Chondrocyte (in vitro differentiated cells): ENCODE measurements at regions not wholly inside any gene's neighbourhood (a gene's known extent, or its start where the extent isn't known, plus 50 kb on each side); places are given as distances from the start of the nearest gene placed in this dataset.

ENCODE experiments used
- DNase-seq: peaks from one replicate; pipeline ENCODE4 v3.0.0; 2021; ENCODE audit warnings: mixed read lengths, low spot score
- H3K27ac Mint-ChIP-seq: one replicate; pipeline ENCODE4 v1.8.0; 2021; ENCODE audit warnings: mild to moderate bottlenecking, moderate library complexity, mixed read lengths; ENCODE audit not compliant: unreplicated experiment
- H3K27me3 Mint-ChIP-seq: 2 replicates; pipeline ENCODE4 v1.8.0; 2021; ENCODE audit warnings: low read depth, mixed read lengths
- H3K36me3 Mint-ChIP-seq: 2 replicates; pipeline ENCODE4 v1.8.0; 2021; ENCODE audit warnings: low read depth, mixed read lengths
- H3K4me1 Mint-ChIP-seq: 2 replicates; pipeline ENCODE4 v1.8.0; 2021; ENCODE audit warnings: low read depth, mild to moderate bottlenecking, mixed read lengths
- H3K4me3 Mint-ChIP-seq: one replicate; pipeline ENCODE4 v1.8.0; 2021; ENCODE audit warnings: mild to moderate bottlenecking, moderate library complexity, mixed read lengths; ENCODE audit not compliant: unreplicated experiment
- H3K9me3 Mint-ChIP-seq: 2 replicates; pipeline ENCODE4 v1.8.0; 2021; ENCODE audit warnings: low read depth, mixed read lengths
- CTCF ChIP-seq: fragments of 200-600 bp; sonication (generic); IDR thresholded peaks from 2 replicates; pipeline ENCODE4 v1.5.0; 2021; ENCODE audit warnings: antibody characterized with exemption, mild to moderate bottlenecking, moderate library complexity

- no peaks in the 10 kb centered on the region for H3K9me3 Mint-ChIP-seq
- no peak overlapping the region for H3K4me3 Mint-ChIP-seq
- DNase-seq, result no peak
- peak overlapping the region; percentile 79 for H3K27ac Mint-ChIP-seq
- H3K36me3 Mint-ChIP-seq, result peaks cover 4% of the 10 kb centered on the region
- TF ChIP-seq CTCF, result no peak
- no peaks in the 10 kb centered on the region for H3K27me3 Mint-ChIP-seq
- H3K4me1 Mint-ChIP-seq, result peaks cover 48% of the 10 kb centered on the region
These were observed 87.1 kb upstream of the FRY start for GRCh38 chr13:31944262-31945160.

- no peak for DNase-seq
- Mint-ChIP-seq H3K9me3 (no peaks in the 10 kb centered on the region), H3K4me3 (peak overlapping the region; percentile 29)
These were observed 86.2 kb upstream of the FRY start for GRCh38 chr13:31945202-31945961.

DNA sequence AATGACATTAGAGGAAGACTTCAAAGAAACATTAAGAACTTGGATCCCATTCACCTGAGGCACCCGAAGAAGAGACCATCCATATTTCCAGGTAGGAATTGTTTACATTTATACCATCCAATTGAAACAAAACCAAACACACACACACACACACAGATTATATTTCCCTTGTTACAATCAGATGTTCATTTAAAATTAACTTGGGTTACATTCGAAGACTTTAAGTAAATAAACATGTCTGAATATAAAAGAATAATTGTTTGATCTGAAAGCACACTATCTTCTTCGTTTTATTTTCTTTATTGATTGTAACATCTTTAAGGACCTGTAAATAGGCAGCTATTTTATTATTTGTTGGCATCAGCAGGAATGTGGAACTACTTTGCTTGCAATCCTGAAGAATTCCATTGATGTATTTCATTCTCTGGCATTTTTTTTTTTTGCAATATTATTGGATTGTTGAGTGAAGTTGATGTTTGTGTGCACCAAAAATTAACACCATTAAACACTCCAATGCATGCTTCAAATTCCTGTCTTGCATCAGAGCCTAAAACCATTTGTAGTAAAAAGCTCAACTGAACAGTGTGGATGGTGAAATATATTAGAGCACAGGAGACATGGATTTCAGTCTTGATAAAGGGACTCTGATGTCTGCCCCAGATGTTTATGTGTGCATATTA is 85.3 kb upstream of the FRY start:
- Mint-ChIP-seq H3K36me3 (peaks cover 4% of the 10 kb centered on the region), H3K27ac (peak overlapping the region; percentile 79), H3K27me3 (no peaks in the 10 kb centered on the region), H3K9me3 (no peaks in the 10 kb centered on the region), H3K4me3 (peak overlapping the region; percentile 29), H3K4me1 (peaks cover 51% of the 10 kb centered on the region)
- no peak for TF ChIP-seq CTCF
- DNase-seq, result no peak

More at GRCh38 chr13:31945202-31945961, 86.2 kb upstream of the FRY start:
- Mint-ChIP-seq H3K27ac (peak overlapping the region; percentile 79), H3K4me1 (peaks cover 48% of the 10 kb centered on the region), H3K27me3 (no peaks in the 10 kb centered on the region), H3K36me3 (peaks cover 4% of the 10 kb centered on the region)
- no peak for TF ChIP-seq CTCF

GRCh38 chr13:31947105-31947504 is 84.5 kb upstream of the FRY start:
- H3K27me3 Mint-ChIP-seq, result no peaks in the 10 kb centered on the region
- TF ChIP-seq CTCF, result peak; percentile 48
- H3K9me3 Mint-ChIP-seq, result no peaks in the 10 kb centered on the region
- peak overlapping the region; percentile 14 for H3K4me3 Mint-ChIP-seq
- DNase-seq, result no peak
- peak overlapping the region; percentile 38 for H3K27ac Mint-ChIP-seq
- H3K4me1 Mint-ChIP-seq, result peaks cover 52% of the 10 kb centered on the region
- H3K36me3 Mint-ChIP-seq, result peaks cover 4% of the 10 kb centered on the region

DNA sequence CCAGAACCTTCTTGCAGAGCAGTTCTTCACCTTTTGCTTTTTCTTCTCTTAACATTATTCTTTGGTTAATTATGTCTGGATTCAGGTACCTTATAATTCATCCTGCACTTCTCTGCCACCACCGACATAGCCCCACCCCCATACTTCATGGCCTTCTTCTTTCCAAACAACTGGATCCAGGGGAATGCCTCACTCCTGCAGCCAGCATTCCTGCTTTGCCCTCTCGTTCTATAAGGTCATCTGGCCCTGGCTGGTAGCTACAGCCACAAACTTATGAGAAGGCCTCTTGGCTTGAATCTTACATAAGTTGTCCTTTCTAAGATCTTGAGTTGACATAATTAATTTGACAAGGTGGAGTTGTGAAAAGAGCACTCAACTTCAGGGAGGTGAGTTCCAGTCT is 84.1 kb upstream of the FRY start:
- no peak for DNase-seq
- H3K9me3 Mint-ChIP-seq, result no peaks in the 10 kb centered on the region
- no peaks in the 10 kb centered on the region for H3K27me3 Mint-ChIP-seq
- peak overlapping the region; percentile 38 for H3K27ac Mint-ChIP-seq
- peaks cover 4% of the 10 kb centered on the region for H3K36me3 Mint-ChIP-seq
- H3K4me1 Mint-ChIP-seq, result peaks cover 52% of the 10 kb centered on the region
- peak overlapping the region; percentile 14 for H3K4me3 Mint-ChIP-seq
- no peak for TF ChIP-seq CTCF
